ENCODE measurements at regions not wholly inside any gene's neighbourhood (a gene's known extent, or its start where the extent isn't known, plus 50 kb on each side); places are given as distances from the start of the nearest gene placed in this dataset.
"Not testable (repeated sequence)": the region's sequence is repeated elsewhere in the genome, so short reads cannot be mapped to it uniquely, and the experiment has no call there.

DNA sequence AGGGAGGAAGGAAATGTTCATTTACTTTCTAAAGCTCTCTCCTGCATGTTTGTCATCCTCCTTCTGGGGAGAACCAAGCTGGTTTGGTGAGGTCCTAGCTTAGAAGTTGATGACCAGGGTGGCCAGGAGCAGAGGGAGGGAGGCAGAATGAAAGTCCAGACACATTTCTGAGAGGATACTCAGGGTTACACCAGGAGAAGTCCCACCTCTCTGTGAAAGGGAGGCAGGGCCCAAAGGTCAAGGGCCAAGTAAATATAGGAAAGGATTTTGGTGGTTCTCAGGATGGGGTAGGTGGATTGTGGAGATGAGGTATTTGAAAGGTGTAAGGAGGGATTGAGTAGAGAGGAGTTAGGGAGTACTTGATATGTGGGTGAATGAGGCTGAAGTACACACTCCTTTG lies 58.0 kb upstream of the FBXO11 start:
- no peak for DNase-seq (ENCODE audit: low read depth in 6 of 9, low spot score in 9 of 9)
- H3K9me3 ChIP-seq (ENCODE audit: control insufficient read depth in 2 of 2, insufficient read depth in 1 of 2, low read length in 1 of 2) = no peaks in the 10 kb centered on the region
- no peak overlapping the region for H3K4me3 ChIP-seq (ENCODE audit: low read length in 2 of 2)
- no peaks in the 10 kb centered on the region for H3K4me1 ChIP-seq (ENCODE audit: control insufficient read depth in 2 of 2, insufficient read depth in 2 of 2, low read length in 2 of 2)
- no peaks in the 10 kb centered on the region for H3K27me3 ChIP-seq (ENCODE audit: control insufficient read depth in 2 of 2, insufficient read depth in 1 of 2, low read length in 1 of 2)
- H3K27ac ChIP-seq (ENCODE audit: low read depth in 1 of 2, low read length in 1 of 2) = no peak overlapping the region
- no peaks in the 10 kb centered on the region for H3K36me3 ChIP-seq (ENCODE audit: control insufficient read depth in 2 of 2, insufficient read depth in 2 of 2, low read length in 1 of 2)

DNA sequence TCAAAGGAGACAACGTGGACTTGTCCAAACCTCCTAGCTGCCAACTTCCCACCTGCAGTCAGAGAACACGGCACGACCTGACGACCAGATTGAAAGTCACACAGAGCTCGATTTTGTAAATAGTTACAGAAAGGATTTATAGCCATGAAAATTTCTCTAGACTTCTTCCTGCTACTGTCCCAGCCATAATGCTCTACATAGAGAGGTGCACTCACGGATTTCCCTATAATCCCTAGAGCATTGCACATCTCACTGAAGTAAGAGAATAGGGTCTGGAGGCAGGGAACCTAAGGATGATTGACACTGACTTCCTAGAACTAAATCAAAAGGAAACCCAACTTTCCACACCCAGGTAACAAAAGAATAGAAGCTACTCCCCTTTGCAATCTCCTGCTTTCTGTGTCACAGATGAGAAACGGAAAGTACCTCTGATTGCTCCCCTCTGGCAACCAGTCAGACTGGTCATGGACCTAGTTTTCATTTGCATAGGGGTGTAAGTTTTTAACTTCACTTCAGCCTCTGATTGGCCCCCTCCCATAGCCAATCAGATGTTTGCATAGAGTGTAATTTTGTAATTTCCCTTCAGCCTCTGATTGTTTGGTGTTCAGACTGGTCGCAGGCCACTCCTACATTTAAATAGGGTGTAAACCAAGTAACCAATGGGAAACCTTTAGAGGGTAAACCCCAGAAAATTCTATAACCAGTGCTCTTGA lies 58.6 kb upstream of the FBXO11 start:
- Histone ChIP-seq H3K4me3 (ENCODE audit: low read length in 2 of 2) (no peak overlapping the region), H3K36me3 (ENCODE audit: control insufficient read depth in 2 of 2, insufficient read depth in 2 of 2, low read length in 1 of 2) (no peaks in the 10 kb centered on the region), H3K9me3 (ENCODE audit: control insufficient read depth in 2 of 2, insufficient read depth in 1 of 2, low read length in 1 of 2) (no peaks in the 10 kb centered on the region), H3K27ac (ENCODE audit: low read depth in 1 of 2, low read length in 1 of 2) (no peak overlapping the region), H3K4me1 (ENCODE audit: control insufficient read depth in 2 of 2, insufficient read depth in 2 of 2, low read length in 2 of 2) (no peaks in the 10 kb centered on the region), H3K27me3 (ENCODE audit: control insufficient read depth in 2 of 2, insufficient read depth in 1 of 2, low read length in 1 of 2) (no peaks in the 10 kb centered on the region)
- WGBS = 95% methylated on average over 8 of the region's 8 CpGs
- no peak for DNase-seq (ENCODE audit: low read depth in 6 of 9, low spot score in 9 of 9)

DNA sequence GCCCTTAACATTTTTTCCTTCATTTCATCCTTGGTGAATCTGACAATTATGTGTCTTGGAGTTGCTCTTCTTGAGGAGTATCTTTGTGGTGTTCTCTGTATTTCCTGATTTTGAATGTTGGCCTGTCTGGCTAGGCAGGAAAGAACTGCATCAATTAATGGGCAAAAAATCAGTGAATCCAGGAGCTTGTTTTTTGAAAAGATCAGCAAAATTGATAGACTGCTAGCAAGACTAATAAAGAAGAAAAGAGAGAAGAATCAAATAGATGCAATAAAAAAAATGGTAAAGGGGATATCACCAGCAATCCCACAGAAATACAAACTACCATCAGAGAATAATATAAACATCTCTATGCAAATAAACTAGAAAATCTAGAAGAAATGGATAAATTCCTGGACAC lies 70.4 kb upstream of the FBXO11 start:
- DNase-seq (ENCODE audit: low read depth in 6 of 9, low spot score in 9 of 9); H3K27ac ChIP-seq (ENCODE audit: low read depth in 1 of 2, low read length in 1 of 2); H3K9me3 ChIP-seq (ENCODE audit: control insufficient read depth in 2 of 2, insufficient read depth in 1 of 2, low read length in 1 of 2); H3K27me3 ChIP-seq (ENCODE audit: control insufficient read depth in 2 of 2, insufficient read depth in 1 of 2, low read length in 1 of 2); H3K36me3 ChIP-seq (ENCODE audit: control insufficient read depth in 2 of 2, insufficient read depth in 2 of 2, low read length in 1 of 2); H3K4me1 ChIP-seq (ENCODE audit: control insufficient read depth in 2 of 2, insufficient read depth in 2 of 2, low read length in 2 of 2); H3K4me3 ChIP-seq (ENCODE audit: low read length in 2 of 2): not testable (repeated sequence)

DNA sequence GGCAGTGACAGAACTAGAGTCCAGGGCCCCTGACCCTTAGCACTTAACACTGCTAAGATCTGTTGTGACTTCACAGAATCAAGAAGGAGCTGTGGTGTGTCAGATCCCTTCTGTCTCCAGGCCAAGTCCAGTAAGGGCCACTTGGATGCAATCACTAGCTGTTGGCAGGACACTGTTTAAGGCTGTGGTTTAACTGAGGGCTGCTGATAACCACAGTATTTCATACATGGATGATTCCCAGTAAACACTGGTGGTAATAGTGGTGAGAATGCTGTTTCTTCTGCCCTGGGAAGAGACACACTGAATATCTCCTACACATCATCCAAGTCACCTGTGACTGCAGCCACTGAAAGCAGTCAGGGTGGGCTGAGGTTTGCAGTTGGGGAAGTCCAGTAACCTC lies 77.7 kb upstream of the FBXO11 start:
- H3K9me3 ChIP-seq (ENCODE audit: control insufficient read depth in 2 of 2, insufficient read depth in 1 of 2, low read length in 1 of 2) = no peaks in the 10 kb centered on the region
- H3K27me3 ChIP-seq (ENCODE audit: control insufficient read depth in 2 of 2, insufficient read depth in 1 of 2, low read length in 1 of 2) = no peaks in the 10 kb centered on the region
- H3K4me3 ChIP-seq (ENCODE audit: low read length in 2 of 2) = no peak overlapping the region

DNA sequence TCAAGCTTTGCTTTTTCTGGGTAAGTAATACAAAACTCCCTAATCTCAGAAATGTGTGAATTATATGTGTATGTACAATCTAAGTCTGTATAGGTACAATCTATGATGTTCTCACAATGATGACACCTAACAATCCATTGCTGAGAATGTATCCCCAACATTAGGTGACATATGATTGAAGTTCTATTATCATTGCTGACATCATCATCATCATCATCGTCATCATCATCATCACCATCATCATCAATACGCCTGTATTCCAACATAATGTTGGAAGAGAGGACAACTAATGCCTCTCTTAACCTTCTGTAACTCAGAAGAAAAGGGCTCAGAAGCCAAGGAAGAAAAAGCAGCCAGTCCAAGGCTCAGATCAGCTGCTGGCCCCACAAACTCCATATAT lies 84.2 kb upstream of the FBXO11 start:
- no peaks in the 10 kb centered on the region for H3K36me3 ChIP-seq (ENCODE audit: control insufficient read depth in 2 of 2, insufficient read depth in 2 of 2, low read length in 1 of 2)
- no peaks in the 10 kb centered on the region for H3K9me3 ChIP-seq (ENCODE audit: control insufficient read depth in 2 of 2, insufficient read depth in 1 of 2, low read length in 1 of 2)
- no peak overlapping the region for H3K4me3 ChIP-seq (ENCODE audit: low read length in 2 of 2)
- no peaks in the 10 kb centered on the region for H3K4me1 ChIP-seq (ENCODE audit: control insufficient read depth in 2 of 2, insufficient read depth in 2 of 2, low read length in 2 of 2)
- no peak overlapping the region for H3K27ac ChIP-seq (ENCODE audit: low read depth in 1 of 2, low read length in 1 of 2)
- no peak for DNase-seq (ENCODE audit: low read depth in 6 of 9, low spot score in 9 of 9)
- WGBS = 97% methylated on average over 2 of the region's 2 CpGs
- H3K27me3 ChIP-seq (ENCODE audit: control insufficient read depth in 2 of 2, insufficient read depth in 1 of 2, low read length in 1 of 2) = no peaks in the 10 kb centered on the region

More for the DNA sequence above, 77.7 kb upstream of the FBXO11 start:
- Histone ChIP-seq H3K36me3 (ENCODE audit: control insufficient read depth in 2 of 2, insufficient read depth in 2 of 2, low read length in 1 of 2) (no peaks in the 10 kb centered on the region), H3K27ac (ENCODE audit: low read depth in 1 of 2, low read length in 1 of 2) (no peak overlapping the region), H3K4me1 (ENCODE audit: control insufficient read depth in 2 of 2, insufficient read depth in 2 of 2, low read length in 2 of 2) (no peaks in the 10 kb centered on the region)
- no peak for DNase-seq (ENCODE audit: low read depth in 6 of 9, low spot score in 9 of 9)

DNA sequence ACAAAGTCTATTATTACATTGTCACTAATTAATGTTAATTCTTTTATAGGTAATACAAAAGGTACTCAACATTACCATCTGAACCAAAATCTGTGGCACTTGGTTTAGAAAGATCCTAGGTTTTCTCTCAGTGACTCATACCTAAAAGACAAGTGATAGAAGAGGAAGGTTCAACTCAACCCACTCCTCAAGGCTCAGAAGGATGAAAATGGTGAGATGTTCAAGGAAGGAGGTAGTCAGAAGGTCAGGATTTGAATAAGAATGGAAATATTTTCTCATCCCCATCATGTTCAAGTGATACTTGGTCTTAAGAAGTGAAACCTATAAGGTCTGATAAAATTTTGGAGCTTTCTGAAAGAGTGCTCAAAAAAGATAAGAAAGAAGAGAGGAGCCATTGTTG lies 86.4 kb upstream of the FBXO11 start:
- Histone ChIP-seq H3K36me3 (ENCODE audit: control insufficient read depth in 2 of 2, insufficient read depth in 2 of 2, low read length in 1 of 2) (no peaks in the 10 kb centered on the region), H3K4me3 (ENCODE audit: low read length in 2 of 2) (no peak overlapping the region), H3K9me3 (ENCODE audit: control insufficient read depth in 2 of 2, insufficient read depth in 1 of 2, low read length in 1 of 2) (no peaks in the 10 kb centered on the region), H3K4me1 (ENCODE audit: control insufficient read depth in 2 of 2, insufficient read depth in 2 of 2, low read length in 2 of 2) (no peaks in the 10 kb centered on the region), H3K27ac (ENCODE audit: low read depth in 1 of 2, low read length in 1 of 2) (no peak overlapping the region), H3K27me3 (ENCODE audit: control insufficient read depth in 2 of 2, insufficient read depth in 1 of 2, low read length in 1 of 2) (no peaks in the 10 kb centered on the region)
- no peak for DNase-seq (ENCODE audit: low read depth in 6 of 9, low spot score in 9 of 9)

DNA sequence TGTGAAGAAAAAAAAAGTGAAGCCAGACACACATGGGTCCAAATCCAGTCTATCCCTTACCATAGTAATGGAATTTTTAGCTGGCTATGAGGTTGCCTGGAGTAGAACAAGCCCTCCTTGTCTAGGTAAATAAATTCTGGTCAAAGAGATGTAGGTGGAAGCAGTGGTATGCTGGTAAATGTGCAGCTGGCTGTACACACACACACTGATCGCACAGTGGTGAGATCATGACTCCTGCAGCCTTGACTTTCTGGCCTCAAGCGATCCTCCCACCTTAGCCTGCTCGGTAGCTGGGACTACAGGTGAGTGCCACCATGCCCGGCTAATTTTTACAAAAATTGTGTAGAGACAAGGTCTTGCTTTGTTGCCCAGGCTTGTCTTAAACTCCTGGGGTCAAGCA lies 90.5 kb upstream of the FBXO11 start:
- no peak for DNase-seq (ENCODE audit: low read depth in 6 of 9, low spot score in 9 of 9)
- H3K36me3 ChIP-seq (ENCODE audit: control insufficient read depth in 2 of 2, insufficient read depth in 2 of 2, low read length in 1 of 2) = no peaks in the 10 kb centered on the region
- H3K27ac ChIP-seq (ENCODE audit: low read depth in 1 of 2, low read length in 1 of 2) = no peak overlapping the region
- WGBS = 95% methylated on average over 4 of the region's 4 CpGs
- no peak overlapping the region for H3K4me3 ChIP-seq (ENCODE audit: low read length in 2 of 2)
- H3K27me3 ChIP-seq (ENCODE audit: control insufficient read depth in 2 of 2, insufficient read depth in 1 of 2, low read length in 1 of 2) = no peaks in the 10 kb centered on the region
- H3K4me1 ChIP-seq (ENCODE audit: control insufficient read depth in 2 of 2, insufficient read depth in 2 of 2, low read length in 2 of 2) = no peaks in the 10 kb centered on the region
- H3K9me3 ChIP-seq (ENCODE audit: control insufficient read depth in 2 of 2, insufficient read depth in 1 of 2, low read length in 1 of 2) = no peaks in the 10 kb centered on the region

DNA sequence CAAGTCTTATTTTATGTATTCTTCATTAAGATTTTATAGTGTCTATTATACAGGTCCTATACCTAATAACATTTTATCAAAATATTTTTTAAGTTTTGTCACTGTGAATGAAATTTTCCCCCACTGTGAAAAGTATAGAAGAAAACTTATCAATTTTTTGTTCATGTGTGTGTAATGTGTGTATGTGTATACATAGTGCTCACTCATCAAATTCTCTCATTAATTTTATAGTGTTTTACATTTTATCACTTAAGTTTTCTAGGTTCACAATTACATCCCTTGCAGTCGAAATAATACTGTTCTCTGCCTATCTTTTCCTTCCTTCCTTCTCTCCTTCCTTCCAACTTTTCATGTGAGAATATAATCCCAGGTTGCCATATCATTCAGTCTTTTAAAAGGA lies 93.2 kb upstream of the FBXO11 start:
- Histone ChIP-seq H3K36me3 (ENCODE audit: control insufficient read depth in 2 of 2, insufficient read depth in 2 of 2, low read length in 1 of 2) (no peaks in the 10 kb centered on the region), H3K27ac (ENCODE audit: low read depth in 1 of 2, low read length in 1 of 2) (no peak overlapping the region), H3K9me3 (ENCODE audit: control insufficient read depth in 2 of 2, insufficient read depth in 1 of 2, low read length in 1 of 2) (no peaks in the 10 kb centered on the region), H3K27me3 (ENCODE audit: control insufficient read depth in 2 of 2, insufficient read depth in 1 of 2, low read length in 1 of 2) (no peaks in the 10 kb centered on the region), H3K4me3 (ENCODE audit: low read length in 2 of 2) (no peak overlapping the region), H3K4me1 (ENCODE audit: control insufficient read depth in 2 of 2, insufficient read depth in 2 of 2, low read length in 2 of 2) (no peaks in the 10 kb centered on the region)
- no peak for DNase-seq (ENCODE audit: low read depth in 6 of 9, low spot score in 9 of 9)
- WGBS = 95% methylated on average over 1 of the region's 1 CpG

DNA sequence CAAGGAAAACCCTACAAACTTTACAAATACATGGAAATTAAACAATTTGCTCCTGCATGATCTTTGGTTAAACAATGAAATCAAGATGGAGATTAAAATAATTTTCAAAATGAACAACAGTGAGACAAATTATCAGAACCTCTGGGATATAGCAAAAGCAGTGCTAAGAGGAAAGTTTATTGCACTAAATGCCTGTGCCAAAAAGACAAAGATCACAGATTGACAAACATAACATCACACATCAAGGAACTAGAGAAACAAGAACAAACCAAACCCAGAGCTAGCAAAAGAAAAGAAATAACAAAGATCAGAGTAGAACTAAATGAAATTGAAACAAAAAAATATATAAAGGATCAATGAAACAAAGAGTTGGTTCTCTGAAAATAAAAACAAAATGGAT lies 95.2 kb upstream of the FBXO11 start:
- no peaks in the 10 kb centered on the region for H3K9me3 ChIP-seq (ENCODE audit: control insufficient read depth in 2 of 2, insufficient read depth in 1 of 2, low read length in 1 of 2)
- DNase-seq (ENCODE audit: low read depth in 6 of 9, low spot score in 9 of 9) = no peak

DNA sequence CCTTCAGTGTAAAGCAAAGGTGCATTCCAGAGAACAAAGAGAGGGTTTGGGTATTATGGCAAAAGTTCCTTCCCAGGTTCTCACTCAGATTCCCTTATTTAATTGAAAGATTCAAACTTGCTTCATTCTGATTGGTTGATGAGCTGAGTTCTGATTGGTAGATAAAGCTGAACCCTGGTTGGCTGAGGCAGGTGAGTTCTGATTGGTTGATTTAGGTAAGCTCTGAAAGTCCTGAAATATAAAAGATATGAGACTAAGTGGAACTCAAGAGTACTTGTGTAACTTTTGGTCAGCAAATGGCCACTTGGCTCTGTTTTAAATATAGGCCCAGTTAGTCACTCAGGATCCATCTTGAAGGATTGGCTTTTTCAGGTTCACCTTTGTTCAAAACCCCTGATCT lies 99.8 kb upstream of the FBXO11 start:
- no peak overlapping the region for H3K27ac ChIP-seq (ENCODE audit: low read depth in 1 of 2, low read length in 1 of 2)
- no peaks in the 10 kb centered on the region for H3K9me3 ChIP-seq (ENCODE audit: control insufficient read depth in 2 of 2, insufficient read depth in 1 of 2, low read length in 1 of 2)
- no peak for DNase-seq (ENCODE audit: low read depth in 6 of 9, low spot score in 9 of 9)
- H3K27me3 ChIP-seq (ENCODE audit: control insufficient read depth in 2 of 2, insufficient read depth in 1 of 2, low read length in 1 of 2) = no peaks in the 10 kb centered on the region
- H3K4me1 ChIP-seq (ENCODE audit: control insufficient read depth in 2 of 2, insufficient read depth in 2 of 2, low read length in 2 of 2) = no peaks in the 10 kb centered on the region
- no peaks in the 10 kb centered on the region for H3K36me3 ChIP-seq (ENCODE audit: control insufficient read depth in 2 of 2, insufficient read depth in 2 of 2, low read length in 1 of 2)
- no peak overlapping the region for H3K4me3 ChIP-seq (ENCODE audit: low read length in 2 of 2)

More for the DNA sequence above, 95.2 kb upstream of the FBXO11 start:
- H3K4me1 ChIP-seq (ENCODE audit: control insufficient read depth in 2 of 2, insufficient read depth in 2 of 2, low read length in 2 of 2) = no peaks in the 10 kb centered on the region
- no peak overlapping the region for H3K4me3 ChIP-seq (ENCODE audit: low read length in 2 of 2)
- no peaks in the 10 kb centered on the region for H3K36me3 ChIP-seq (ENCODE audit: control insufficient read depth in 2 of 2, insufficient read depth in 2 of 2, low read length in 1 of 2)
- H3K27ac ChIP-seq (ENCODE audit: low read depth in 1 of 2, low read length in 1 of 2) = no peak overlapping the region
- H3K27me3 ChIP-seq (ENCODE audit: control insufficient read depth in 2 of 2, insufficient read depth in 1 of 2, low read length in 1 of 2) = no peaks in the 10 kb centered on the region
